ENCODE measurements at regions not wholly inside any gene's neighbourhood (a gene's known extent, or its start where the extent isn't known, plus 50 kb on each side); places are given as distances from the start of the nearest gene placed in this dataset.

- TF ChIP-seq, protein P1, sequence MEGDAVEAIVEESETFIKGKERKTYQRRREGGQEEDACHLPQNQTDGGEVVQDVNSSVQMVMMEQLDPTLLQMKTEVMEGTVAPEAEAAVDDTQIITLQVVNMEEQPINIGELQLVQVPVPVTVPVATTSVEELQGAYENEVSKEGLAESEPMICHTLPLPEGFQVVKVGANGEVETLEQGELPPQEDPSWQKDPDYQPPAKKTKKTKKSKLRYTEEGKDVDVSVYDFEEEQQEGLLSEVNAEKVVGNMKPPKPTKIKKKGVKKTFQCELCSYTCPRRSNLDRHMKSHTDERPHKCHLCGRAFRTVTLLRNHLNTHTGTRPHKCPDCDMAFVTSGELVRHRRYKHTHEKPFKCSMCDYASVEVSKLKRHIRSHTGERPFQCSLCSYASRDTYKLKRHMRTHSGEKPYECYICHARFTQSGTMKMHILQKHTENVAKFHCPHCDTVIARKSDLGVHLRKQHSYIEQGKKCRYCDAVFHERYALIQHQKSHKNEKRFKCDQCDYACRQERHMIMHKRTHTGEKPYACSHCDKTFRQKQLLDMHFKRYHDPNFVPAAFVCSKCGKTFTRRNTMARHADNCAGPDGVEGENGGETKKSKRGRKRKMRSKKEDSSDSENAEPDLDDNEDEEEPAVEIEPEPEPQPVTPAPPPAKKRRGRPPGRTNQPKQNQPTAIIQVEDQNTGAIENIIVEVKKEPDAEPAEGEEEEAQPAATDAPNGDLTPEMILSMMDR (conservative IDR thresholded peaks at IDR 0.05): no peak
- TF ChIP-seq ZFX (IDR thresholded peaks at IDR 0.05): no peak
Observed at GRCh38 chr12:127223731-127224130, 1043.2 kb upstream of the TMEM132C start.
